Colonic mucosa (tissue), 4 donors: ENCODE measurements at regions not wholly inside any gene's neighbourhood (a gene's known extent, or its start where the extent isn't known, plus 50 kb on each side); places are given as distances from the start of the nearest gene placed in this dataset.

Source experiments
- DNase-seq: peaks from one replicate; pipeline ENCODE4 v3.0.0-alpha.2; 2020
- H3K27ac ChIP-seq: fragments of 200-600 bp; one replicate; pipeline ENCODE4 v1.8.0; 2021
- H3K27me3 ChIP-seq: fragments of 200-600 bp; one replicate; pipeline ENCODE4 v1.8.0; 2021
- H3K36me3 ChIP-seq: fragments of 200-600 bp; one replicate; pipeline ENCODE4 v1.8.0; 2021
- H3K4me1 ChIP-seq: fragments of 200-600 bp; one replicate; pipeline ENCODE4 v1.8.0; 2021; ENCODE audit warnings: mild to moderate bottlenecking
- H3K4me3 ChIP-seq: fragments of 200-600 bp; one replicate; pipeline ENCODE4 v1.8.0; 2021
- H3K9ac ChIP-seq, 2 donors: one replicate each; pipeline ENCODE4 v1.7.0; 2013; ENCODE audit warnings: control low read depth in 2 of 2, low read depth in 2 of 2, low read length in 2 of 2
- H3K9me3 ChIP-seq: fragments of 200-600 bp; one replicate; pipeline ENCODE4 v1.8.0; 2021
- CTCF ChIP-seq: fragments of 200-600 bp; IDR thresholded peaks from one replicate; pipeline ENCODE4 v1.8.0; 2022; ENCODE audit warnings: antibody characterized with exemption, mild to moderate bottlenecking
- intact Hi-C: fragments of 100-400 bp; cut with DNase I; formaldehyde crosslinking; loops from one replicate; pipeline ENCODE4 v1.14.1; 2022
- donor health status: healthy.
- donor health status: DM: no; HTN: no; CAD: no.
- donor health status: DM: no; HTN: no; CAD: no.

GRCh38 chr2:241943961-241944575, 74.5 kb downstream of the RTP5 start:
- H3K9me3 ChIP-seq = no peaks in the 10 kb centered on the region
- no peaks in the 10 kb centered on the region for H3K36me3 ChIP-seq
- intact Hi-C loops = no loop called here
- no peak overlapping the region for H3K4me3 ChIP-seq
- no peaks in the 10 kb centered on the region for H3K4me1 ChIP-seq
- H3K27me3 ChIP-seq = no peaks in the 10 kb centered on the region
- TF ChIP-seq CTCF = no peak
- DNase-seq = no peak
- H3K9ac ChIP-seq = no peak overlapping the region
- H3K27ac ChIP-seq = no peak overlapping the region

GRCh38 chr2:241944821-241945220, 75.3 kb downstream of the RTP5 start:
- intact Hi-C loops = no loop called here
- TF ChIP-seq CTCF = no peak
- Histone ChIP-seq H3K4me1 (no peaks in the 10 kb centered on the region), H3K9ac (no peak overlapping the region), H3K36me3 (no peaks in the 10 kb centered on the region), H3K27ac (no peak overlapping the region), H3K4me3 (no peak overlapping the region), H3K27me3 (no peaks in the 10 kb centered on the region), H3K9me3 (no peaks in the 10 kb centered on the region)
- DNase-seq = no peak

- intact Hi-C loops = no loop called here
- DNase-seq = no peak
- no peak for TF ChIP-seq CTCF
Measured at GRCh38 chr2:241945311-241945710, 75.8 kb downstream of the RTP5 start.

GRCh38 chr2:241945803-241946202, 76.3 kb downstream of the RTP5 start:
- no peaks in the 10 kb centered on the region for H3K4me1 ChIP-seq
- DNase-seq = no peak
- no peaks in the 10 kb centered on the region for H3K36me3 ChIP-seq
- no peaks in the 10 kb centered on the region for H3K9me3 ChIP-seq
- no peaks in the 10 kb centered on the region for H3K27me3 ChIP-seq
- H3K27ac ChIP-seq = no peak overlapping the region
- no peak overlapping the region for H3K9ac ChIP-seq
- no peak for TF ChIP-seq CTCF
- intact Hi-C loops = no loop called here
- H3K4me3 ChIP-seq = no peak overlapping the region

More at GRCh38 chr2:241945311-241945710, 75.8 kb downstream of the RTP5 start:
- no peaks in the 10 kb centered on the region for H3K9me3 ChIP-seq
- H3K27me3 ChIP-seq = no peaks in the 10 kb centered on the region
- no peaks in the 10 kb centered on the region for H3K36me3 ChIP-seq
- no peak overlapping the region for H3K27ac ChIP-seq
- no peaks in the 10 kb centered on the region for H3K4me1 ChIP-seq
- H3K9ac ChIP-seq = no peak overlapping the region
- H3K4me3 ChIP-seq = no peak overlapping the region

GRCh38 chr2:241946306-241947003, 76.9 kb downstream of the RTP5 start:
- DNase-seq = no peak
- no peaks in the 10 kb centered on the region for H3K36me3 ChIP-seq
- peaks cover 3% of the 10 kb centered on the region for H3K4me1 ChIP-seq
- H3K27me3 ChIP-seq = no peaks in the 10 kb centered on the region
- no peak overlapping the region for H3K27ac ChIP-seq
- H3K9me3 ChIP-seq = no peaks in the 10 kb centered on the region
- no peak overlapping the region for H3K4me3 ChIP-seq
- no peak for TF ChIP-seq CTCF
- H3K9ac ChIP-seq = no peak overlapping the region
- intact Hi-C loops = no loop called here
